ENCODE measurements at regions not wholly inside any gene's neighbourhood (a gene's known extent, or its start where the extent isn't known, plus 50 kb on each side); places are given as distances from the start of the nearest gene placed in this dataset.

DNA sequence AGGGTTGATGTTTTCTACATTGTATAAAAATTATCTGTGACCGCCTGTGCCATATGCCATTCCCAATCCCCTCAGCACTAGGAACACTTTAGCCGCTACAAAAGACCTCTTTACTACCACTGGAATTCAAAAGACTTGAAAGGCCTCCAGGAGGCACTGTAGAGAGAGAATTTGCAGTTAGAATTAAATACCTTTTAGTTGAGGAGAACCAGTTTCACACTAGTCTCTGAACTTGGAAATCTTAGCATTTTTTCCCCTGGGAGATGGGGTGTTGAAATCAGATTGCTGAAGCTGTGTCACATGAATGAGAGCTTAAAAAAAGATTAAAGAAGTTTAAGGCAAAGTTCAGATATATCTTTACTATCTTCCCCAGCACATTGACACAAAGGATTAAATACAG, 291.0 kb downstream of the ADGRL2 start:
- Histone ChIP-seq H3K4me3 (ENCODE audit: low read length in 2 of 2) (no peak overlapping the region), H3K36me3 (ENCODE audit: control insufficient read depth in 2 of 2, insufficient read depth in 2 of 2, low read length in 2 of 2) (no peaks in the 10 kb centered on the region), H3K4me1 (ENCODE audit: control insufficient read depth, insufficient read depth, low read length) (no peaks in the 10 kb centered on the region), H3K9ac (ENCODE audit: low read length in 2 of 2) (no peak overlapping the region), H3K27ac (ENCODE audit: low read length) (no peak overlapping the region), H3K9me3 (ENCODE audit: control insufficient read depth in 2 of 2, low read length in 2 of 2) (no peaks in the 10 kb centered on the region), H3K27me3 (ENCODE audit: control insufficient read depth in 1 of 2, insufficient read depth in 2 of 2, low read length in 2 of 2) (no peaks in the 10 kb centered on the region)

DNA sequence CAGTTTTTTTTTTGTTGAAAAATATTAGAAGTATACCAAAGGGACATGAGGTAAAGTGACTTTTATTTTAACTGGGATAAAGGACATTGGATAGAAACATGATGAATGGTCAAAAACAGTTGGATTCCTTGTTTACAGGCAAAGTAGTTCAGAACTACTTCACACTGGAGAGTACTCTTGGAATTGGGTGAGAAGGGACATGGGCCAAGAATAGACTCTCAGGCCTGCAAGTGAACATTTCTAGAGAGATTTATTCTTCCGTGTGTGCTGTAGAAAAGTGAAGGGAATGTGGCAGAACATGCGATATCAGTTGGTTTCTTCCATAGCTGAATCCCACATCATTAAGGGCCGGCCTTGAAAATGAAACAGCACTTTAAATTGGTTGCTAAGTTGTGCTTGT, 290.5 kb downstream of the ADGRL2 start:
- Histone ChIP-seq H3K27ac (ENCODE audit: low read length) (no peak overlapping the region), H3K4me3 (ENCODE audit: low read length in 2 of 2) (no peak overlapping the region), H3K36me3 (ENCODE audit: control insufficient read depth in 2 of 2, insufficient read depth in 2 of 2, low read length in 2 of 2) (no peaks in the 10 kb centered on the region), H3K4me1 (ENCODE audit: control insufficient read depth, insufficient read depth, low read length) (no peaks in the 10 kb centered on the region), H3K9me3 (ENCODE audit: control insufficient read depth in 2 of 2, low read length in 2 of 2) (no peaks in the 10 kb centered on the region), H3K9ac (ENCODE audit: low read length in 2 of 2) (no peak overlapping the region), H3K27me3 (ENCODE audit: control insufficient read depth in 1 of 2, insufficient read depth in 2 of 2, low read length in 2 of 2) (no peaks in the 10 kb centered on the region)

DNA sequence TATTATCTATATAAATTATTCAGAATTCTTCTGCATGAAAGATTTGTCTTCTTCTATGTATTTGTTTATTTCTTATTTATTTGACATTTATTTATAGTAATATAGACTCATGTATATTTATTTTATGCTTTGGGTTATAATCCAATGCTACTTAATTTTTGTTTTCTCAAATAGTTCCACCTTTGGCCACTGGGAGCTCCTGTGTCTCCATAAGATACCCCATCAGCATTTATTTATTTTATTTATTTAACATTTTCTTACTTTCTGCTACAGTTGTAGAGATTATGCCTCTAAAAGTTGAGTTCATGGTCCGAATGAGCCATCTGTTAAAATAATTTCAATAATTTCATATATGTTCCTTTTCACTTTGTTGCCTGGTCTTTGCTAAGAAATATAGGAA, 289.4 kb downstream of the ADGRL2 start:
- Histone ChIP-seq H3K9ac (ENCODE audit: low read length in 2 of 2) (no peak overlapping the region), H3K4me1 (ENCODE audit: control insufficient read depth, insufficient read depth, low read length) (no peaks in the 10 kb centered on the region), H3K4me3 (ENCODE audit: low read length in 2 of 2) (no peak overlapping the region), H3K27me3 (ENCODE audit: control insufficient read depth in 1 of 2, insufficient read depth in 2 of 2, low read length in 2 of 2) (no peaks in the 10 kb centered on the region), H3K9me3 (ENCODE audit: control insufficient read depth in 2 of 2, low read length in 2 of 2) (no peaks in the 10 kb centered on the region), H3K36me3 (ENCODE audit: control insufficient read depth in 2 of 2, insufficient read depth in 2 of 2, low read length in 2 of 2) (no peaks in the 10 kb centered on the region), H3K27ac (ENCODE audit: low read length) (no peak overlapping the region)

DNA sequence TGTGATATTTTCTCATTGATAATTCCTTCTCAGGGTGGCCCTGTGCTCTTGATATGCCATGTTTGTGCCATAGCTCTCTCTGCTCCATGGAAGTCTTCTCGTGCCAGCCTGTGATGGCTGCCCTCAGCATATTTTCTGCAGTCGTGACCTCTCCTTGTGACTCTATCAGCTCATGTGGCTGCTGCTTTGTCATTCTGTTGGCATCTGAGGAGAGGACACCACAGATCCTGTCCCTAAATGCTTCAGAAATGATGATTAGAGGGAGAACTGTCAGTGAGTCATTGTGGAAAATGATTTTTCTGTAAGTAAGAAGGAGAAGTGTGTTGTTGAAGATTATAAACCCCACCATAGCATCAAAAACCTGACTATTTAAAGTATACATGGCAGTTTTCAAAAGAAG, 286.0 kb downstream of the ADGRL2 start:
- Histone ChIP-seq H3K27me3 (ENCODE audit: control insufficient read depth in 1 of 2, insufficient read depth in 2 of 2, low read length in 2 of 2) (no peaks in the 10 kb centered on the region), H3K36me3 (ENCODE audit: control insufficient read depth in 2 of 2, insufficient read depth in 2 of 2, low read length in 2 of 2) (no peaks in the 10 kb centered on the region)

DNA sequence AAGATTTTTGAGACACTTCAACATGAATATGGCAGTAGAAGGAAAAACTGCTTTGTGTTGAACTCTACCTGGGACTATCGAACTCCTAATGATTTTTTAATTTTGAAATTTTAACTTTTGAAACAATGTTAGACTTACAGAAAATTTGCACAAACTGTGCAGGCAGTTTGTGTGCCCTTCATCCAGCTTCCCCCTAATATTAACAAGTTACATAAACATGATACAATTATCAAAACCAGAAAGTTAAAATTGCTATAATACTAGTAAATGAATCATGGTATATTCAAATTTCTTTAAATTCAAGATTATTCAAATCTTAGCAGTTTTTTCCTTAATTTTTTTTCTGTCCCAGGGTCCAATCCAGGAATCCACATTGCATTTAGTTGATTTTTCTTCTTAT, 278.9 kb downstream of the ADGRL2 start:
- Histone ChIP-seq H3K9me3 (ENCODE audit: control insufficient read depth in 2 of 2, low read length in 2 of 2) (no peaks in the 10 kb centered on the region), H3K9ac (ENCODE audit: low read length in 2 of 2) (no peak overlapping the region), H3K4me1 (ENCODE audit: control insufficient read depth, insufficient read depth, low read length) (no peaks in the 10 kb centered on the region), H3K27me3 (ENCODE audit: control insufficient read depth in 1 of 2, insufficient read depth in 2 of 2, low read length in 2 of 2) (no peaks in the 10 kb centered on the region), H3K4me3 (ENCODE audit: low read length in 2 of 2) (no peak overlapping the region), H3K27ac (ENCODE audit: low read length) (no peak overlapping the region), H3K36me3 (ENCODE audit: control insufficient read depth in 2 of 2, insufficient read depth in 2 of 2, low read length in 2 of 2) (no peaks in the 10 kb centered on the region)

More for the DNA sequence above, 286.0 kb downstream of the ADGRL2 start:
- no peak overlapping the region for H3K9ac ChIP-seq (ENCODE audit: low read length in 2 of 2)
- no peak overlapping the region for H3K4me3 ChIP-seq (ENCODE audit: low read length in 2 of 2)
- H3K9me3 ChIP-seq (ENCODE audit: control insufficient read depth in 2 of 2, low read length in 2 of 2), result no peaks in the 10 kb centered on the region
- no peaks in the 10 kb centered on the region for H3K4me1 ChIP-seq (ENCODE audit: control insufficient read depth, insufficient read depth, low read length)
- no peak overlapping the region for H3K27ac ChIP-seq (ENCODE audit: low read length)

DNA sequence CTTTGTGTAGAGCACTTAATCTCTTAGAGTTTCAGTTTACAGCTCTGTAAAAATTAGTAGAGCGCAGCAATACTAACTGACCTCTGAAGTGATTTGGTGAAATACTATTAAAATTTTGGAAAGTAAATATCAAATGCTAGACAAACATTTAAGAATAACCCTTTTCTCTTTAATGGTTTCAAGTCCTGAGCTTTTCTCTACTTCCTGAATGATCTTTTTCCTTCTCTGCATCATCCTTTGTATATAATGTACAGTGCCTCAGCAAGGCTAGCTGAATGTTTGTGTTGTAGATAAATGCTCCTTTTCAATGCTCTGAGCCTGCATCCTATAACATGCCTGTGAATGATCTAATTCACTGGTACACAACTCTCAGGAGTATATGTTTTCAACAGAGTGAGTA, 272.9 kb downstream of the ADGRL2 start:
- no peak overlapping the region for H3K9ac ChIP-seq (ENCODE audit: low read length in 2 of 2)
- H3K27ac ChIP-seq (ENCODE audit: low read length), result no peak overlapping the region
- no peaks in the 10 kb centered on the region for H3K9me3 ChIP-seq (ENCODE audit: control insufficient read depth in 2 of 2, low read length in 2 of 2)
- H3K4me3 ChIP-seq (ENCODE audit: low read length in 2 of 2), result no peak overlapping the region
- no peaks in the 10 kb centered on the region for H3K27me3 ChIP-seq (ENCODE audit: control insufficient read depth in 1 of 2, insufficient read depth in 2 of 2, low read length in 2 of 2)
- no peaks in the 10 kb centered on the region for H3K36me3 ChIP-seq (ENCODE audit: control insufficient read depth in 2 of 2, insufficient read depth in 2 of 2, low read length in 2 of 2)
- H3K4me1 ChIP-seq (ENCODE audit: control insufficient read depth, insufficient read depth, low read length), result no peaks in the 10 kb centered on the region

DNA sequence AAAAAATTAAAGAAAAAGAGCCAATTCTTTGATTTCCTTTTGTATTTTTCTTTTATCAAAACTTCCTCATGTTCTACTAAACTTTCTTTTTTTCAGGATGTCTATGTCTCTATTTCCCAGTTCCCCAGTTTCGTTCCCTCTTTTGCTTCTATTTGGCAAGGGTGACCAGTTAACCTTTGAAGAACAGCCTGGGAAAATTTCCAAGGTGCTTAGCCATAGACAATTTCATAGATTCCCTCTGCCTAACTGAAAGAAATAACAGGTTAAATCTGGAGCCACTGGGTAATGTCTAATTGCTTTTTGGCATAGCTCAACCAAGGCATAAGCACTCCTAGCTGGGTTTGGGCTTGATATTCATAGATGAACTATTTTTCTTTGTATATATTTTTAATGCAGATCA, 272.3 kb downstream of the ADGRL2 start:
- no peaks in the 10 kb centered on the region for H3K4me1 ChIP-seq (ENCODE audit: control insufficient read depth, insufficient read depth, low read length)
- H3K9ac ChIP-seq (ENCODE audit: low read length in 2 of 2), result no peak overlapping the region
- no peaks in the 10 kb centered on the region for H3K27me3 ChIP-seq (ENCODE audit: control insufficient read depth in 1 of 2, insufficient read depth in 2 of 2, low read length in 2 of 2)
- H3K36me3 ChIP-seq (ENCODE audit: control insufficient read depth in 2 of 2, insufficient read depth in 2 of 2, low read length in 2 of 2), result no peaks in the 10 kb centered on the region
- H3K4me3 ChIP-seq (ENCODE audit: low read length in 2 of 2), result no peak overlapping the region
- H3K9me3 ChIP-seq (ENCODE audit: control insufficient read depth in 2 of 2, low read length in 2 of 2), result no peaks in the 10 kb centered on the region
- no peak overlapping the region for H3K27ac ChIP-seq (ENCODE audit: low read length)

DNA sequence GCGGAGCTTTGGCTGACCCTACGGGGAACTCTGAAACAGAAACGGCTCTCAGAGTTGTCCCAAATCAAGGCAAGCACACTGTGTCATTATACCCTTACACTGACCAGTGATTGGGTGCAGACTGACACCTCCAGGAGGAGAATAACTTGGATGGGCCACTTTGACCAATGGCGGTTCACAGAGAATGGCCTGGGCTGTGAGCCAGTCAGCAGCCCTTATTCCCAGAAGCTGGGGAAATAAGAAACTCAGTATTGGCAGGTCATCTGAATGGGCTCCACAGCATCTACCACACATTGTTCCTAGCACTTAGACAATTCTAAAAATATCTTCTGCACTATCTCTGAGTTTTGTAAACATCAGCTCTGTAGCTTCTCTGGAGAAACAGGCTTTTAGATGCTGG, 265.2 kb downstream of the ADGRL2 start:
- H3K36me3 ChIP-seq (ENCODE audit: control insufficient read depth in 2 of 2, insufficient read depth in 2 of 2, low read length in 2 of 2), result no peaks in the 10 kb centered on the region
- no peak overlapping the region for H3K9ac ChIP-seq (ENCODE audit: low read length in 2 of 2)
- no peaks in the 10 kb centered on the region for H3K27me3 ChIP-seq (ENCODE audit: control insufficient read depth in 1 of 2, insufficient read depth in 2 of 2, low read length in 2 of 2)
- no peak overlapping the region for H3K27ac ChIP-seq (ENCODE audit: low read length)
- no peaks in the 10 kb centered on the region for H3K4me1 ChIP-seq (ENCODE audit: control insufficient read depth, insufficient read depth, low read length)
- H3K4me3 ChIP-seq (ENCODE audit: low read length in 2 of 2), result peak overlapping the region in 1 of 2 donors; percentile 22
- no peaks in the 10 kb centered on the region for H3K9me3 ChIP-seq (ENCODE audit: control insufficient read depth in 2 of 2, low read length in 2 of 2)

DNA sequence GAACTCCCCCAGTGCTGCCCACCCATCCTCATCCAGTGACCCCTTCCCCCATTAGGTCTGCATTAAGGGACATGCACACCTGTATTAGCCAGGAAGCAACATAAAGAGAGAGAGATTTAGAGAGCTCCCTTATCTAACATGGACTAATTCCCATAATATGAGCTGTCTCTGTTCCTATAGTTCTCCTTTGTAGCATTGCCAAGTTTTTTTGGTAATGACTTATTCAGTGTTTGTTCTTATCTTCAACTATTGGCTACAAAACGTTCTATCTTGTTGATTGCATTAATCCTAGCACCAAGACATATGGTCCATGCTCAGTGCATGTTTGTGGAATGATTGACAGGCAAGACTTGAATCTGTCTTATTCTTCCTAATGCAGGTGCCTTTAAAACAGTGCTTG, 264.0 kb downstream of the ADGRL2 start:
- Histone ChIP-seq H3K27me3 (ENCODE audit: control insufficient read depth in 1 of 2, insufficient read depth in 2 of 2, low read length in 2 of 2) (no peaks in the 10 kb centered on the region), H3K4me3 (ENCODE audit: low read length in 2 of 2) (no peak overlapping the region), H3K36me3 (ENCODE audit: control insufficient read depth in 2 of 2, insufficient read depth in 2 of 2, low read length in 2 of 2) (no peaks in the 10 kb centered on the region), H3K9ac (ENCODE audit: low read length in 2 of 2) (no peak overlapping the region), H3K9me3 (ENCODE audit: control insufficient read depth in 2 of 2, low read length in 2 of 2) (no peaks in the 10 kb centered on the region), H3K27ac (ENCODE audit: low read length) (no peak overlapping the region), H3K4me1 (ENCODE audit: control insufficient read depth, insufficient read depth, low read length) (no peaks in the 10 kb centered on the region)

DNA sequence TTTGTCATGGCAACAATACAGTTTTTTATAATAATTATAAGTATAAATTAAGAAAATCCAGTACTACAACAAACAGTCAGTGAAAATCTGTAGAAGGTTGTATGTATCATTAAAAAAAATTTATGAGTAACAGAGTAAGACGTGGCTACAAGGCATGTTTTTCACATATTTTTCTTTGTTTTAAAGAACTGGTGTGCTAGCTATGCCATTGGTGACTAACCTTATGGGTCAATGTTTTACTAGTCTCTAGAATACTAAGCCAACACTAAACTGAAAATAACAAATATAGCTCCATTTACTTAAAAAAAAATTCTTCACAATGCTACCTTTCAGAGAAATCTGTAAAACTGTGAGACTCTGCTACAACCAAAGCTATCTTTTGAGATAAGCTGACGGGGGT, 261.5 kb downstream of the ADGRL2 start:
- H3K9ac ChIP-seq (ENCODE audit: low read length in 2 of 2), result no peak overlapping the region
- H3K27ac ChIP-seq (ENCODE audit: low read length), result no peak overlapping the region
- no peak overlapping the region for H3K4me3 ChIP-seq (ENCODE audit: low read length in 2 of 2)
- no peaks in the 10 kb centered on the region for H3K4me1 ChIP-seq (ENCODE audit: control insufficient read depth, insufficient read depth, low read length)
- H3K27me3 ChIP-seq (ENCODE audit: control insufficient read depth in 1 of 2, insufficient read depth in 2 of 2, low read length in 2 of 2), result no peaks in the 10 kb centered on the region
- no peaks in the 10 kb centered on the region for H3K9me3 ChIP-seq (ENCODE audit: control insufficient read depth in 2 of 2, low read length in 2 of 2)
- no peaks in the 10 kb centered on the region for H3K36me3 ChIP-seq (ENCODE audit: control insufficient read depth in 2 of 2, insufficient read depth in 2 of 2, low read length in 2 of 2)

DNA sequence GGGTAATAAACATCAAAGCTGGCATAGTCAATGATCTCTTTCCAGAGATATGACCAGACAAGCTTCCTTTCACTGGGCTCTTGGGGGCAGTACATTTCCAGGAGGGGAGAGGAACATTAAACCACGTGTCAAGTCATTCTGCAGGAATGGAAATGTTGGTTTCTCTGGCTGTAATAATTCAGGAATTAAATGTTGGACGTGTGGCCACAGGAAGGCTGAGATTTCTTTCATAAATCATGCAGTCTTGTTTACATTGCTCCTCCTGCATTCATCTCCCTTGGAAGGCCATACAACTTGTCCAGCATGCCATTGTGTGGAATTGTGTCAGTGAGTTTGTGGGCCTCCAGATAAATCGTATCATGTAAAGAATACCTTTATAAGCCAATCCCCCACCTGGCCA, 259.2 kb downstream of the ADGRL2 start:
- H3K9ac ChIP-seq (ENCODE audit: low read length in 2 of 2), result no peak overlapping the region
- no peaks in the 10 kb centered on the region for H3K27me3 ChIP-seq (ENCODE audit: control insufficient read depth in 1 of 2, insufficient read depth in 2 of 2, low read length in 2 of 2)
- no peak overlapping the region for H3K4me3 ChIP-seq (ENCODE audit: low read length in 2 of 2)
- no peaks in the 10 kb centered on the region for H3K36me3 ChIP-seq (ENCODE audit: control insufficient read depth in 2 of 2, insufficient read depth in 2 of 2, low read length in 2 of 2)
- H3K4me1 ChIP-seq (ENCODE audit: control insufficient read depth, insufficient read depth, low read length), result no peaks in the 10 kb centered on the region
- no peaks in the 10 kb centered on the region for H3K9me3 ChIP-seq (ENCODE audit: control insufficient read depth in 2 of 2, low read length in 2 of 2)
- H3K27ac ChIP-seq (ENCODE audit: low read length), result no peak overlapping the region

DNA sequence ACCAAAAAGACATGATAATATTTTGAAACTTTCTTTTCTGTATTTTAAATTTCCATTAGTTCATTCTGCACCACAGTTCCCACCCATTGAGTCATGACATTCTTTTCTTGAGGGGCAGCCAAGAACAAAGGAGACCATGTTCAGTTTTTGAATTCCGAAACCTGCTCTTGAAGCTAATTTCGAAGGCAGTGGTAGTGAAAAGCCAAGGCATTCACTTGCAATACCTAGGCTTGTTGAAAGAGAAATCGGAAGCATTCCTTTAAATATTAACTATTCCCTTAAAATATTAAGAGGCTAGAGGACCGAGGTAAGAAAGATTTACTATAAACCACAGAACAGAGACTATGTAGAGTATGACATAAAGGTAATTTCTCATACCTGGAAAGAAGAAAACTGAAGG, 256.3 kb downstream of the ADGRL2 start:
- no peaks in the 10 kb centered on the region for H3K36me3 ChIP-seq (ENCODE audit: control insufficient read depth in 2 of 2, insufficient read depth in 2 of 2, low read length in 2 of 2)
- H3K27me3 ChIP-seq (ENCODE audit: control insufficient read depth in 1 of 2, insufficient read depth in 2 of 2, low read length in 2 of 2), result no peaks in the 10 kb centered on the region
- H3K9me3 ChIP-seq (ENCODE audit: control insufficient read depth in 2 of 2, low read length in 2 of 2), result no peaks in the 10 kb centered on the region
- H3K4me3 ChIP-seq (ENCODE audit: low read length in 2 of 2), result no peak overlapping the region
- no peak overlapping the region for H3K9ac ChIP-seq (ENCODE audit: low read length in 2 of 2)
- no peak overlapping the region for H3K27ac ChIP-seq (ENCODE audit: low read length)
- H3K4me1 ChIP-seq (ENCODE audit: control insufficient read depth, insufficient read depth, low read length), result no peaks in the 10 kb centered on the region

Data from stomach smooth muscle (tissue), 2 donors.